ENCODE measurements at regions not wholly inside any gene's neighbourhood (a gene's known extent, or its start where the extent isn't known, plus 50 kb on each side); places are given as distances from the start of the nearest gene placed in this dataset.

- POLR2A ChIA-PET, result no interaction called here
- no CpG with 5 or more reads among the region's 4 CpGs for WGBS (ENCODE audit: insufficient coverage)
Observed at GRCh38 chr5:147062427-147062826, 172.4 kb upstream of the STK32A start.

DNA sequence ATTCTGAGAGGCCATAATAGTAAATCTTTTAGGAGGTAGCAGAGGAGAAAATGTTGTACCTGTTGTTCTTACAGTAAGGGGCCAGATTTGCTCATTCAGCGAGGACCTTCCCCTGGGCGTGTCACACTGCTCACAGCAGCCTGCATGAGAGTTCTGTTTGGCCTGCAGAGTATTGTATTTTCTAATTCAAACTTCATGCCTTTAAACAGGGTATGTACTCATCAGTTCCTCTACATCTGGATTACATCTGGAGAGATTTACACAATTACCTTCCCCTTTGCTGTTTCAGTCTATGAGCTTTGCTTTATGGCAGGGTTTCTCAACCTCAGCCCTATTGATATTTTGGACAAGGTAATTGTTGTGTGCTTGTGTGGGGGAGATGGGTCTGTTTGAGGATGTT lies 170.9 kb upstream of the STK32A start:
- ChIA-PET CTCF (no interaction called here), POLR2A (no interaction called here)
- no peak overlapping the region for H3K27ac ChIP-seq (ENCODE audit: insufficient read depth in 1 of 2, low read depth in 1 of 2, low read length in 2 of 2, poor library complexity in 1 of 2, severe bottlenecking in 2 of 2)
- no peaks in the 10 kb centered on the region for H3K36me3 ChIP-seq (ENCODE audit: control insufficient read depth in 4 of 4, insufficient read depth in 4 of 4, low read length in 3 of 4)
- H3K4me1 ChIP-seq (ENCODE audit: control extremely low read depth in 1 of 4, control insufficient read depth in 4 of 4, insufficient read depth in 4 of 4, low read length in 3 of 4), result no peaks in the 10 kb centered on the region
- no peaks in the 10 kb centered on the region for H3K9me3 ChIP-seq (ENCODE audit: control extremely low read depth in 1 of 5, control insufficient read depth in 4 of 5, insufficient read depth in 2 of 5, low read depth in 1 of 5, low read length in 4 of 5)
- DNase-seq, result no peak
- WGBS (ENCODE audit: insufficient coverage), result 90% methylated on average over 2 of the region's 2 CpGs
- peaks cover 0 to 3% (median 0%) of the 10 kb centered on the region in 5 experiments for H3K27me3 ChIP-seq (replicated peaks in 2 of 5; ENCODE audit: control insufficient read depth in 4 of 5, insufficient read depth in 5 of 5, low read length in 4 of 5)
- no peak overlapping the region for H3K4me3 ChIP-seq (ENCODE audit: control insufficient read depth in 1 of 7, extremely low read depth in 1 of 7, insufficient read depth in 4 of 7, low read depth in 2 of 7, low read length in 6 of 7)

More at GRCh38 chr5:147062427-147062826, 172.4 kb upstream of the STK32A start:
- DNase-seq, result no peak
- CTCF ChIA-PET, result no interaction called here
- Histone ChIP-seq H3K9me3 (ENCODE audit: control extremely low read depth in 1 of 5, control insufficient read depth in 4 of 5, insufficient read depth in 2 of 5, low read depth in 1 of 5, low read length in 4 of 5) (no peaks in the 10 kb centered on the region), H3K36me3 (ENCODE audit: control insufficient read depth in 4 of 4, insufficient read depth in 4 of 4, low read length in 3 of 4) (no peaks in the 10 kb centered on the region), H3K4me3 (ENCODE audit: control insufficient read depth in 1 of 7, extremely low read depth in 1 of 7, insufficient read depth in 4 of 7, low read depth in 2 of 7, low read length in 6 of 7) (no peak overlapping the region), H3K27me3 (replicated peaks in 2 of 5; ENCODE audit: control insufficient read depth in 4 of 5, insufficient read depth in 5 of 5, low read length in 4 of 5) (peaks cover 0 to 3% (median 0%) of the 10 kb centered on the region in 5 experiments), H3K27ac (ENCODE audit: insufficient read depth in 1 of 2, low read depth in 1 of 2, low read length in 2 of 2, poor library complexity in 1 of 2, severe bottlenecking in 2 of 2) (no peak overlapping the region), H3K4me1 (ENCODE audit: control extremely low read depth in 1 of 4, control insufficient read depth in 4 of 4, insufficient read depth in 4 of 4, low read length in 3 of 4) (no peaks in the 10 kb centered on the region)

- WGBS (ENCODE audit: insufficient coverage), result 92% methylated on average over 1 of the region's 1 CpG
- CTCF ChIA-PET, result no interaction called here
Observed at GRCh38 chr5:147065071-147065470, 169.8 kb upstream of the STK32A start.

GRCh38 chr5:147068998-147069397 lies 165.8 kb upstream of the STK32A start:
- H3K27me3 ChIP-seq (replicated peaks in 2 of 5; ENCODE audit: control insufficient read depth in 4 of 5, insufficient read depth in 5 of 5, low read length in 4 of 5), result no peaks in the 10 kb centered on the region
- no peaks in the 10 kb centered on the region for H3K36me3 ChIP-seq (ENCODE audit: control insufficient read depth in 4 of 4, insufficient read depth in 4 of 4, low read length in 3 of 4)
- no peak overlapping the region for H3K27ac ChIP-seq (ENCODE audit: insufficient read depth in 1 of 2, low read depth in 1 of 2, low read length in 2 of 2, poor library complexity in 1 of 2, severe bottlenecking in 2 of 2)
- H3K4me1 ChIP-seq (ENCODE audit: control extremely low read depth in 1 of 4, control insufficient read depth in 4 of 4, insufficient read depth in 4 of 4, low read length in 3 of 4), result no peaks in the 10 kb centered on the region
- H3K4me3 ChIP-seq (ENCODE audit: control insufficient read depth in 1 of 7, extremely low read depth in 1 of 7, insufficient read depth in 4 of 7, low read depth in 2 of 7, low read length in 6 of 7), result no peak overlapping the region
- H3K9me3 ChIP-seq (ENCODE audit: control extremely low read depth in 1 of 5, control insufficient read depth in 4 of 5, insufficient read depth in 2 of 5, low read depth in 1 of 5, low read length in 4 of 5), result no peaks in the 10 kb centered on the region
- DNase-seq, result no peak
- 100% methylated on average over 2 of the region's 4 CpGs for WGBS (ENCODE audit: insufficient coverage)
- CTCF ChIA-PET, result no interaction called here
- POLR2A ChIA-PET, result no interaction called here

More at GRCh38 chr5:147065071-147065470, 169.8 kb upstream of the STK32A start:
- Histone ChIP-seq H3K27ac (ENCODE audit: insufficient read depth in 1 of 2, low read depth in 1 of 2, low read length in 2 of 2, poor library complexity in 1 of 2, severe bottlenecking in 2 of 2) (no peak overlapping the region), H3K27me3 (replicated peaks in 2 of 5; ENCODE audit: control insufficient read depth in 4 of 5, insufficient read depth in 5 of 5, low read length in 4 of 5) (no peaks in the 10 kb centered on the region), H3K9me3 (ENCODE audit: control extremely low read depth in 1 of 5, control insufficient read depth in 4 of 5, insufficient read depth in 2 of 5, low read depth in 1 of 5, low read length in 4 of 5) (no peaks in the 10 kb centered on the region), H3K4me3 (ENCODE audit: control insufficient read depth in 1 of 7, extremely low read depth in 1 of 7, insufficient read depth in 4 of 7, low read depth in 2 of 7, low read length in 6 of 7) (no peak overlapping the region), H3K36me3 (ENCODE audit: control insufficient read depth in 4 of 4, insufficient read depth in 4 of 4, low read length in 3 of 4) (no peaks in the 10 kb centered on the region), H3K4me1 (ENCODE audit: control extremely low read depth in 1 of 4, control insufficient read depth in 4 of 4, insufficient read depth in 4 of 4, low read length in 3 of 4) (no peaks in the 10 kb centered on the region)
- POLR2A ChIA-PET, result no interaction called here
- DNase-seq, result no peak

GRCh38 chr5:147072622-147073021 lies 162.2 kb upstream of the STK32A start:
- POLR2A ChIA-PET, result no interaction called here

GRCh38 chr5:147073098-147073497 lies 161.7 kb upstream of the STK32A start:
- no peaks in the 10 kb centered on the region for H3K4me1 ChIP-seq (ENCODE audit: control extremely low read depth in 1 of 4, control insufficient read depth in 4 of 4, insufficient read depth in 4 of 4, low read length in 3 of 4)
- 90% methylated on average over 2 of the region's 3 CpGs for WGBS (ENCODE audit: insufficient coverage)
- POLR2A ChIA-PET, result no interaction called here
- no peak overlapping the region for H3K27ac ChIP-seq (ENCODE audit: insufficient read depth in 1 of 2, low read depth in 1 of 2, low read length in 2 of 2, poor library complexity in 1 of 2, severe bottlenecking in 2 of 2)
- H3K36me3 ChIP-seq (ENCODE audit: control insufficient read depth in 4 of 4, insufficient read depth in 4 of 4, low read length in 3 of 4), result no peaks in the 10 kb centered on the region
- no peak for DNase-seq
- H3K4me3 ChIP-seq (ENCODE audit: control insufficient read depth in 1 of 7, extremely low read depth in 1 of 7, insufficient read depth in 4 of 7, low read depth in 2 of 7, low read length in 6 of 7), result no peak overlapping the region
- CTCF ChIA-PET, result no interaction called here
- H3K27me3 ChIP-seq (replicated peaks in 2 of 5; ENCODE audit: control insufficient read depth in 4 of 5, insufficient read depth in 5 of 5, low read length in 4 of 5), result no peaks in the 10 kb centered on the region
- no peaks in the 10 kb centered on the region for H3K9me3 ChIP-seq (ENCODE audit: control extremely low read depth in 1 of 5, control insufficient read depth in 4 of 5, insufficient read depth in 2 of 5, low read depth in 1 of 5, low read length in 4 of 5)

More at GRCh38 chr5:147072622-147073021, 162.2 kb upstream of the STK32A start:
- Histone ChIP-seq H3K4me3 (ENCODE audit: control insufficient read depth in 1 of 7, extremely low read depth in 1 of 7, insufficient read depth in 4 of 7, low read depth in 2 of 7, low read length in 6 of 7) (no peak overlapping the region), H3K27ac (ENCODE audit: insufficient read depth in 1 of 2, low read depth in 1 of 2, low read length in 2 of 2, poor library complexity in 1 of 2, severe bottlenecking in 2 of 2) (no peak overlapping the region), H3K9me3 (ENCODE audit: control extremely low read depth in 1 of 5, control insufficient read depth in 4 of 5, insufficient read depth in 2 of 5, low read depth in 1 of 5, low read length in 4 of 5) (no peaks in the 10 kb centered on the region), H3K4me1 (ENCODE audit: control extremely low read depth in 1 of 4, control insufficient read depth in 4 of 4, insufficient read depth in 4 of 4, low read length in 3 of 4) (no peaks in the 10 kb centered on the region), H3K36me3 (ENCODE audit: control insufficient read depth in 4 of 4, insufficient read depth in 4 of 4, low read length in 3 of 4) (no peaks in the 10 kb centered on the region), H3K27me3 (replicated peaks in 2 of 5; ENCODE audit: control insufficient read depth in 4 of 5, insufficient read depth in 5 of 5, low read length in 4 of 5) (no peaks in the 10 kb centered on the region)
- CTCF ChIA-PET, result no interaction called here
- WGBS (ENCODE audit: insufficient coverage), result no CpG with 5 or more reads among the region's 2 CpGs
- DNase-seq, result no peak

DNA sequence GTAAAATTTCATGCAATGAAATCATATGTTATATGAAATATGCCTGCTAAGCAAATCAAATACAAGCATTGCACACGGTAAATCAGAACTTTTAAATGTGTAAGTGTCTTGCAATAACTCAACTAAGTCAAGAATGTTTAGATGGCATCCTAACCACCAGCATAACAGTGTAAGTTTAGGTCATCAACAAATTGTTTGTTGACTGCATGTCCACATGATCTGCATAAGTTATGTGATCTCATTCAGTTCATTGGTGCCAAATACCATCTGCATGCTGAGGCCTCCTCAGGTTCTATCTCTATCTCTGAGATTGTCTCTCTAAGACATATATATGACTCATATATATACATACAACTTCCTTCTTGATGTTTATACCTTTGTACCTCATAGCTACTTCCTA lies 159.6 kb upstream of the STK32A start:
- Histone ChIP-seq H3K27ac (ENCODE audit: insufficient read depth in 1 of 2, low read depth in 1 of 2, low read length in 2 of 2, poor library complexity in 1 of 2, severe bottlenecking in 2 of 2) (no peak overlapping the region), H3K4me3 (ENCODE audit: control insufficient read depth in 1 of 7, extremely low read depth in 1 of 7, insufficient read depth in 4 of 7, low read depth in 2 of 7, low read length in 6 of 7) (no peak overlapping the region), H3K36me3 (ENCODE audit: control insufficient read depth in 4 of 4, insufficient read depth in 4 of 4, low read length in 3 of 4) (no peaks in the 10 kb centered on the region), H3K4me1 (ENCODE audit: control extremely low read depth in 1 of 4, control insufficient read depth in 4 of 4, insufficient read depth in 4 of 4, low read length in 3 of 4) (no peaks in the 10 kb centered on the region), H3K9me3 (ENCODE audit: control extremely low read depth in 1 of 5, control insufficient read depth in 4 of 5, insufficient read depth in 2 of 5, low read depth in 1 of 5, low read length in 4 of 5) (no peaks in the 10 kb centered on the region), H3K27me3 (replicated peaks in 2 of 5; ENCODE audit: control insufficient read depth in 4 of 5, insufficient read depth in 5 of 5, low read length in 4 of 5) (no peaks in the 10 kb centered on the region)
- no peak for DNase-seq
- ChIA-PET POLR2A (no interaction called here), CTCF (no interaction called here)
- no CpG with 5 or more reads among the region's 1 CpG for WGBS (ENCODE audit: insufficient coverage)
